IMR-90 (cell line): ENCODE measurements at regions not wholly inside any gene's neighbourhood (a gene's known extent, or its start where the extent isn't known, plus 50 kb on each side); places are given as distances from the start of the nearest gene placed in this dataset.

Source experiments
- BHLHE40 ChIP-seq: fragments of 150-350 bp; IDR thresholded peaks from 2 replicates; pipeline ENCODE4 v1.6.1; 2016; ENCODE audit warnings: mild to moderate bottlenecking, low read depth, low read length
- CEBPB ChIP-seq: IDR thresholded peaks from 2 replicates; pipeline ENCODE4 v1.6.1; 2012; ENCODE audit warnings: low read depth, low read length, improper control_type of control experiment
- CTCF ChIP-seq: conservative IDR thresholded peaks from 2 replicates; pipeline ENCODE4 v1.5.1; 2012; ENCODE audit warnings: mild to moderate bottlenecking, low read depth, low read length, improper control_type of control experiment
- MAZ ChIP-seq: IDR thresholded peaks from 2 replicates; pipeline ENCODE4 v1.6.1; 2012; ENCODE audit warnings: low read depth, mild to moderate bottlenecking, low read length, improper control_type of control experiment, moderate library complexity, borderline replicate concordance
- POLR2A ChIP-seq: IDR thresholded peaks from 2 replicates; pipeline ENCODE4 v1.6.1; 2012; ENCODE audit warnings: mild to moderate bottlenecking, low read depth, low read length
- RAD21 ChIP-seq: IDR thresholded peaks from 2 replicates; pipeline ENCODE4 v1.6.1; 2012; ENCODE audit warnings: low read length, improper control_type of control experiment
- RFX5 ChIP-seq: IDR thresholded peaks from 2 replicates; pipeline ENCODE4 v1.8.0; 2012; ENCODE audit warnings: low read depth, mild to moderate bottlenecking, low read length, moderate library complexity
- SMC3 ChIP-seq: fragments of 150-350 bp; IDR thresholded peaks from 2 replicates; pipeline ENCODE4 v1.6.1; 2016; ENCODE audit warnings: low read depth, mild to moderate bottlenecking, antibody characterized with exemption, low read length, moderate library complexity
- USF2 ChIP-seq: fragments of 150-350 bp; IDR thresholded peaks from 2 replicates; pipeline ENCODE4 v1.6.1; 2017; ENCODE audit warnings: mild to moderate bottlenecking, antibody characterized with exemption, low read length, low read depth

DNA sequence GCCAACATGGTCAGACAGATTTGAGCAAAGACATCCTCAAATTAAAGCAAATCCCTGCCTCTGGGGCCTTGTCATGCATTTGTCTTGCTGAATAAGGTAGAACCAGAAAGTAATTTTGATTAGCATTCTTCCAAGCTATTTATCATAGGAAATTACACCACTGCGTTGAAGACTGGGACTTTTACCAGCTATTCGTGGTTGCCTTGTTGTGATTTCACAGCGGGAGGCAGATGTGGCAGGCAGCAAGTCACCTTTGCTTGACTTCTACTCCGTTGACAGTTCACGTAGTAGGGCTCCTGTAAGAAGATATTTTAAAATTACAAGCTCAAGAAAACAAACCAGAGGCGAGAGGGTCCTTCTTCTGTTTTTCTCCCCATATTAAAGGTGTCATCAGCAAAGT, 80.6 kb downstream of the EN1 start:
- TF ChIP-seq USF2 (no peak), CTCF (no peak), RAD21 (no peak), CEBPB (no peak), POLR2A (no peak), BHLHE40 (no peak), SMC3 (no peak), MAZ (no peak), RFX5 (no peak)
